Endothelial cell of umbilical vein (primary cell): ENCODE measurements at regions not wholly inside any gene's neighbourhood (a gene's known extent, or its start where the extent isn't known, plus 50 kb on each side); places are given as distances from the start of the nearest gene placed in this dataset.

Experiments used
- BruUV-seq: library from RNA; stranded (reverse); fragments of 400-500 nt; replicated peaks from 2 replicates; lab custom pipeline; 2021; lab: Mats Ljungman, UMichigan
- CTCF ChIA-PET: fragments of 300-600, 350-600 bp; sonication (Branson Sonifier 250); formaldehyde crosslinking; loops from one replicate; lab custom pipeline; 2021; ENCODE audit warnings: antibody characterized with exemption, inconsistent platforms; lab: Charles Lee
- POLR2A ChIA-PET: fragments of 300-600, 350-600 bp; sonication (Branson Sonifier 250); formaldehyde crosslinking; loops from one replicate; lab custom pipeline; 2021; ENCODE audit warnings: antibody characterized with exemption, inconsistent platforms; lab: Charles Lee
- DNase-seq: peaks from one replicate; pipeline ENCODE4 v3.0.0-alpha.2; 2011; ENCODE audit warnings: low read depth, low spot score
- FAIRE-seq: peaks from 2 replicates; lab custom pipeline; 2011; peaks lifted over from hg19 to GRCh38; lab: Jason Lieb, UNC
- H2AFZ ChIP-seq: 2 replicates; pipeline ENCODE4 v1.6.0; 2012; ENCODE audit warnings: low read depth, low read length, control low read depth, inconsistent platforms
- H3K27ac ChIP-seq: 2 replicates; pipeline ENCODE4 v1.5.1; 2011; ENCODE audit warnings: low read depth, mild to moderate bottlenecking, control low read depth, low read length, moderate library complexity; ENCODE audit not compliant: insufficient read depth
- H3K27me3 ChIP-seq, 2 experiments: 2 replicates each; pipeline versions ENCODE4 v1.6.0 to v1.6.1; 2011; ENCODE audit warnings: low read length in 2 of 2, mixed read lengths in 1 of 2; ENCODE audit not compliant: control insufficient read depth in 2 of 2, insufficient read depth in 2 of 2
- H3K36me3 ChIP-seq, 2 experiments: 2 replicates in 1 of 2; 3 replicates in 1 of 2; pipeline ENCODE4 v1.5.1; 2011; ENCODE audit warnings: low read length in 2 of 2, mild to moderate bottlenecking in 1 of 2, moderate library complexity in 1 of 2; ENCODE audit not compliant: control insufficient read depth in 2 of 2, insufficient read depth in 2 of 2; ENCODE audit errors: extremely low read depth in 1 of 2
- H3K4me1 ChIP-seq: 3 replicates; pipeline ENCODE4 v1.5.1; 2011; ENCODE audit warnings: mild to moderate bottlenecking, low read length; ENCODE audit not compliant: control insufficient read depth, insufficient read depth; ENCODE audit errors: extremely low read depth
- H3K4me2 ChIP-seq: 2 replicates; pipeline ENCODE4 v1.6.1; 2011; ENCODE audit warnings: low read length, control low read depth, mixed read lengths; ENCODE audit not compliant: insufficient read depth
- H3K4me3 ChIP-seq, 3 experiments: fragments of 200-600 bp in 1 of 3; sonication (generic), shearing (Covaris generic) in 1 of 3; replicated peaks in 1 of 3; 2 replicates each; pipeline ENCODE4 v1.5.1; 2011 to 2016; ENCODE audit warnings: control low read depth in 3 of 3, low read length in 3 of 3, mild to moderate bottlenecking in 2 of 3, inconsistent platforms in 1 of 3, low read depth in 1 of 3, moderate library complexity in 1 of 3; ENCODE audit not compliant: insufficient read depth in 1 of 3
- H3K79me2 ChIP-seq: 2 replicates; pipeline ENCODE4 v1.6.0; 2012; ENCODE audit warnings: low read length, inconsistent platforms; ENCODE audit not compliant: control insufficient read depth, insufficient read depth
- H3K9ac ChIP-seq: replicated peaks from 2 replicates; pipeline ENCODE3; 2011; ENCODE audit warnings: low read length, control low read depth; ENCODE audit not compliant: insufficient read depth; ENCODE audit errors: extremely low read depth
- H3K9me1 ChIP-seq: replicated peaks from 3 replicates; pipeline ENCODE4 v1.6.0; 2011; ENCODE audit warnings: mild to moderate bottlenecking, low read length; ENCODE audit not compliant: control insufficient read depth, insufficient read depth; ENCODE audit errors: extremely low read depth
- H3K9me3 ChIP-seq: replicated peaks from 2 replicates; pipeline ENCODE4 v1.5.1; 2012; ENCODE audit warnings: low read length, inconsistent platforms; ENCODE audit not compliant: control insufficient read depth, insufficient read depth
- H4K20me1 ChIP-seq: replicated peaks from 2 replicates; pipeline ENCODE3; 2011; ENCODE audit warnings: mild to moderate bottlenecking, low read length; ENCODE audit not compliant: control insufficient read depth, insufficient read depth; ENCODE audit errors: extremely low read depth
- FOS ChIP-seq: IDR thresholded peaks from 2 replicates; pipeline ENCODE4 v1.6.1; 2011; ENCODE audit warnings: mild to moderate bottlenecking, low read length, moderate library complexity, borderline replicate concordance; ENCODE audit not compliant: insufficient read depth
- JUN ChIP-seq: IDR thresholded peaks from 2 replicates; pipeline ENCODE4 v1.6.1; 2011; ENCODE audit warnings: borderline replicate concordance, low read depth; ENCODE audit not compliant: insufficient read length, insufficient read depth
- POLR2A ChIP-seq: IDR thresholded peaks from 2 replicates; pipeline ENCODE4 v1.6.1; 2012; ENCODE audit warnings: low read depth, mild to moderate bottlenecking, control low read depth, low read length
- POLR2AphosphoS5 ChIP-seq: IDR thresholded peaks from 2 replicates; pipeline ENCODE4 v1.6.1; 2012; ENCODE audit warnings: low read depth, mild to moderate bottlenecking, control low read depth, low read length, moderate library complexity; ENCODE audit not compliant: insufficient read depth
- dilution Hi-C: fragments of 300-500 bp; cut with MboI; formaldehyde crosslinking; loops from one replicate; pipeline ENCODE4 v1.15.0; 2019; ENCODE audit warnings: low sequenced_read_pairs; ENCODE audit not compliant: extremely low pct_ligation_motif_present
- intact Hi-C: fragments of 100-400 bp; cut with micrococcal nuclease; formaldehyde crosslinking; loops from one replicate; pipeline ENCODE4 v1.10.0; 2022

DNA sequence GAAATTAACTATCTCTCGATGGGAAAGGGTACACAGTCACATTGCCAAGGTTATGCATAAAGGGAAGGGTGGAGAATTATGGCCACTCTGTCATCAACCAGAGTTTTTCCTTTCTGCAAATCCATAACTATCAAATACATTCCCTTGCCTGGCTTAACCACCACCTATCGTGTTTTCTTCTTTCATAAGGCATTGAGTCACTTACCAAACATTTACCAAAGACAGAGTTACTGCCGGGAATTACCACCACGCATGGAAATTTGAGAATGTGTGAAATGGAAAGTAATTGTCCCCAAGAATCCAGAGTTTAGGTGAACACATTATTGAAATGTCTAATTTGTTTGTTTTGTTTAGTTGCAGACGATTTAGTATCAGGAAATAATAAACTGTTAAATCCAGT, 134.3 kb upstream of the LRRN1 start:
- no TSS peak for BruUV-seq
- no peak for DNase-seq
- no peak for FAIRE-seq

DNA sequence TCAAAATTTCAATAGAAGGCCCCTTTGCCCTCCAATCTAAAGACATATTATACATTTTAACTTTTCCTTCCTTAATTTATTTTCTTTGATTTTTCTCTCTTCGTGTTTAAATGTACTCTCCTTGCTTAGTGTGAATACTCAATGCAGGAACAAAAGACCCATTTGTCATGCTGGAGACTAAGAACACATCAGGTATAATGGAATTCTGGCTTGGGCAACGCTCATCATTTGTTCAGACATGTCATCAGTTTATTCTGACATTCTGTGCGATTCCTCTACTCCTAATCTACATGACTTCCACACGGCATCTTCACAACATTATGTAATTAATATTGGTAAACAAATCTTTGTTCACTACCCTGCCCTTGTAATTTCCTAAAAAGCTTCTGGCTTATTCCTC, 136.6 kb upstream of the LRRN1 start:
- peaks cover 6% of the 10 kb centered on the region for H3K9me3 ChIP-seq
- ChIA-PET POLR2A (no interaction called here), CTCF (no interaction called here)
- no peak overlapping the region for H2AFZ ChIP-seq
- no peaks in the 10 kb centered on the region for H3K79me2 ChIP-seq
- H3K4me3 ChIP-seq: no peak overlapping the region
- DNase-seq (no peak), FAIRE-seq (no peak)
- BruUV-seq: no TSS peak
- no peak overlapping the region for H3K4me2 ChIP-seq
- H3K9ac ChIP-seq: no peak overlapping the region
- H3K36me3 ChIP-seq: no peaks in the 10 kb centered on the region
- H3K4me1 ChIP-seq: no peaks in the 10 kb centered on the region
- TF ChIP-seq POLR2AphosphoS5: no peak
- H4K20me1 ChIP-seq: no peaks in the 10 kb centered on the region
- H3K27ac ChIP-seq: no peak overlapping the region
- dilution Hi-C loops (no loop called here), intact Hi-C loops (no loop called here)
- H3K27me3 ChIP-seq: no peaks in the 10 kb centered on the region
- H3K9me1 ChIP-seq: no peaks in the 10 kb centered on the region

More for the DNA sequence above, 134.3 kb upstream of the LRRN1 start:
- TF ChIP-seq JUN (no peak), POLR2A (no peak), FOS (no peak)
- no peak overlapping the region for H3K4me3 ChIP-seq
- no peak overlapping the region for H3K4me2 ChIP-seq
- H3K79me2 ChIP-seq: no peaks in the 10 kb centered on the region
- peaks cover 12% of the 10 kb centered on the region for H3K9me3 ChIP-seq
- no peaks in the 10 kb centered on the region for H3K27me3 ChIP-seq
- CTCF ChIA-PET: no interaction called here
- POLR2A ChIA-PET: no interaction called here
- no peak overlapping the region for H3K9ac ChIP-seq
- H2AFZ ChIP-seq: no peak overlapping the region
- no peaks in the 10 kb centered on the region for H3K36me3 ChIP-seq
- H3K4me1 ChIP-seq: no peaks in the 10 kb centered on the region
- H4K20me1 ChIP-seq: no peaks in the 10 kb centered on the region
- H3K27ac ChIP-seq: no peak overlapping the region
- dilution Hi-C loops: no loop called here
- intact Hi-C loops: no loop called here
- H3K9me1 ChIP-seq: no peaks in the 10 kb centered on the region
